Keratinocyte (primary cell): ENCODE measurements at regions not wholly inside any gene's neighbourhood (a gene's known extent, or its start where the extent isn't known, plus 50 kb on each side); places are given as distances from the start of the nearest gene placed in this dataset.

Experiments used
- DNase-seq: peaks from one replicate; pipeline ENCODE4 v3.0.0-alpha.2; 2011; ENCODE audit warnings: low read depth, missing footprints, low spot score
- FAIRE-seq: peaks from 2 replicates; lab custom pipeline; 2011; peaks lifted over from hg19 to GRCh38; lab: Jason Lieb, UNC
- H2AFZ ChIP-seq: 2 replicates; pipeline ENCODE4 v1.6.0; 2012; ENCODE audit warnings: low read length, control low read depth, inconsistent platforms; ENCODE audit not compliant: control insufficient read depth
- H3K27ac ChIP-seq: 2 replicates; pipeline ENCODE4 v1.5.1; 2011; ENCODE audit warnings: low read length; ENCODE audit not compliant: control insufficient read depth, insufficient read depth
- H3K27me3 ChIP-seq: 3 replicates; pipeline ENCODE4 v1.6.0; 2011; ENCODE audit warnings: low read length; ENCODE audit not compliant: control insufficient read depth, insufficient read depth; ENCODE audit errors: extremely low read depth
- H3K36me3 ChIP-seq, 2 experiments: 2 replicates in 1 of 2; 3 replicates in 1 of 2; pipeline ENCODE4 v1.5.1; 2011; ENCODE audit warnings: low read length in 2 of 2, mild to moderate bottlenecking in 1 of 2; ENCODE audit not compliant: control insufficient read depth in 2 of 2, insufficient read depth in 2 of 2; ENCODE audit errors: extremely low read depth in 1 of 2
- H3K4me1 ChIP-seq: 3 replicates; pipeline ENCODE4 v1.5.1; 2011; ENCODE audit warnings: low read length; ENCODE audit not compliant: control insufficient read depth, insufficient read depth; ENCODE audit errors: extremely low read depth
- H3K4me2 ChIP-seq: 3 replicates; pipeline ENCODE4 v1.6.0; 2011; ENCODE audit warnings: low read depth, low read length; ENCODE audit not compliant: control insufficient read depth, insufficient read depth; ENCODE audit errors: extremely low read depth
- H3K4me3 ChIP-seq, 3 experiments: fragments of 200-600 bp in 1 of 3; sonication (generic) in 1 of 3; 2 replicates in 2 of 3; 3 replicates in 1 of 3; pipeline ENCODE4 v1.5.1; 2011 to 2016; ENCODE audit warnings: low read length in 3 of 3, mild to moderate bottlenecking in 3 of 3, control low read depth in 2 of 3, inconsistent platforms in 1 of 3, low read depth in 1 of 3, mixed read lengths in 1 of 3, mixed run types in 1 of 3, moderate library complexity in 1 of 3; ENCODE audit not compliant: control insufficient read depth in 2 of 3, insufficient read depth in 2 of 3; ENCODE audit errors: extremely low read depth in 1 of 3
- H3K79me2 ChIP-seq: 2 replicates; pipeline ENCODE4 v1.6.0; 2012; ENCODE audit warnings: low read length; ENCODE audit not compliant: control insufficient read depth, insufficient read depth
- H3K9ac ChIP-seq: 3 replicates; pipeline ENCODE4 v1.6.0; 2011; ENCODE audit warnings: low read length; ENCODE audit not compliant: control insufficient read depth, insufficient read depth; ENCODE audit errors: extremely low read depth
- H3K9me1 ChIP-seq: 3 replicates; pipeline ENCODE4 v1.6.0; 2011; ENCODE audit warnings: low read length; ENCODE audit not compliant: control insufficient read depth, insufficient read depth; ENCODE audit errors: extremely low read depth
- H3K9me3 ChIP-seq: 2 replicates; pipeline ENCODE4 v1.5.1; 2012; ENCODE audit warnings: low read depth, low read length; ENCODE audit not compliant: control insufficient read depth
- H4K20me1 ChIP-seq: 3 replicates; pipeline ENCODE4 v1.6.0; 2011; ENCODE audit warnings: low read length; ENCODE audit not compliant: control insufficient read depth, insufficient read depth; ENCODE audit errors: extremely low read depth
- EZH2 ChIP-seq: IDR thresholded peaks from one replicate; pipeline ENCODE4 v1.6.1; 2012; ENCODE audit warnings: inconsistent platforms, mild to moderate bottlenecking, low read length, moderate library complexity
- dilution Hi-C: fragments of 300-500 bp; cut with MboI; formaldehyde crosslinking; loops from one replicate; pipeline ENCODE4 v1.7.0; 2020; ENCODE audit warnings: low sequenced_read_pairs; ENCODE audit not compliant: extremely low pct_ligation_motif_present
- TF ChIP-seq, protein P1 (sequence below), 3 experiments: IDR thresholded peaks in 1 of 3; conservative IDR thresholded peaks in 1 of 3; optimal IDR thresholded peaks in 1 of 3; 2 replicates in 2 of 3; 3 replicates in 1 of 3; pipeline versions ENCODE3 to v1.5.1; 2011; ENCODE audit warnings: low read length in 3 of 3, mild to moderate bottlenecking in 3 of 3, moderate library complexity in 2 of 3, control low read depth in 1 of 3, inconsistent platforms in 1 of 3; ENCODE audit not compliant: insufficient read depth in 2 of 3; ENCODE audit errors: extremely low read depth in 1 of 3

DNA sequence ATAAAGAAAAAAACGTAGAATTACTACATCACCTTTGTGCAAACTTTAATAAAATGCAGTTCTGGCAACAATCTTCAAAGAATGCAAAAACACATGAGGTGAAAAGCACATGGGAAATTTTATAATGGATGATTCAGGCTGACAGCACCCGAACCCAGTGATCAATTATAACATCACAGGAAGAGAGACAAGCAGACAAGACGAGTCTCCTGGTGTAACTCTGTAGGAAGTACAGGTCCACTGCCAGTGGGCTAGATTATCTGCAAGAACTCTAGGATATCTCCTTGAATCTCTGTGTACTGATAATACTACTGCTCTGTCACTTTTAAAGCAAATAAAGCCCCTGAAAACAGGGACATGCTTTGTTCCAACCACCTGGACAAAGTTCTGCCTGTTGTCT is 58.9 kb upstream of the NXF3 start:
- H2AFZ ChIP-seq: no peak overlapping the region
- DNase-seq: peak; percentile 28
- H3K9me1 ChIP-seq: no peaks in the 10 kb centered on the region
- dilution Hi-C loops: no loop called here
- no peak overlapping the region for H3K9ac ChIP-seq
- H4K20me1 ChIP-seq: no peaks in the 10 kb centered on the region
- TF ChIP-seq, protein P1, sequence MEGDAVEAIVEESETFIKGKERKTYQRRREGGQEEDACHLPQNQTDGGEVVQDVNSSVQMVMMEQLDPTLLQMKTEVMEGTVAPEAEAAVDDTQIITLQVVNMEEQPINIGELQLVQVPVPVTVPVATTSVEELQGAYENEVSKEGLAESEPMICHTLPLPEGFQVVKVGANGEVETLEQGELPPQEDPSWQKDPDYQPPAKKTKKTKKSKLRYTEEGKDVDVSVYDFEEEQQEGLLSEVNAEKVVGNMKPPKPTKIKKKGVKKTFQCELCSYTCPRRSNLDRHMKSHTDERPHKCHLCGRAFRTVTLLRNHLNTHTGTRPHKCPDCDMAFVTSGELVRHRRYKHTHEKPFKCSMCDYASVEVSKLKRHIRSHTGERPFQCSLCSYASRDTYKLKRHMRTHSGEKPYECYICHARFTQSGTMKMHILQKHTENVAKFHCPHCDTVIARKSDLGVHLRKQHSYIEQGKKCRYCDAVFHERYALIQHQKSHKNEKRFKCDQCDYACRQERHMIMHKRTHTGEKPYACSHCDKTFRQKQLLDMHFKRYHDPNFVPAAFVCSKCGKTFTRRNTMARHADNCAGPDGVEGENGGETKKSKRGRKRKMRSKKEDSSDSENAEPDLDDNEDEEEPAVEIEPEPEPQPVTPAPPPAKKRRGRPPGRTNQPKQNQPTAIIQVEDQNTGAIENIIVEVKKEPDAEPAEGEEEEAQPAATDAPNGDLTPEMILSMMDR (optimal IDR thresholded peaks at IDR 0.05 in 1 of 3, IDR thresholded peaks at IDR 0.05 in 1 of 3, conservative IDR thresholded peaks at IDR 0.05 in 1 of 3; ENCODE audit: extremely low read depth in 1 of 3, insufficient read depth in 2 of 3, low read length in 3 of 3): no peak
- TF ChIP-seq EZH2: no peak
- H3K79me2 ChIP-seq: no peaks in the 10 kb centered on the region
- H3K4me2 ChIP-seq: peak overlapping the region; percentile 49
- H3K27ac ChIP-seq: peak overlapping the region; percentile 56
- H3K4me3 ChIP-seq: no peak overlapping the region
- peaks cover 10% of the 10 kb centered on the region for H3K4me1 ChIP-seq
- no peaks in the 10 kb centered on the region for H3K36me3 ChIP-seq
- H3K27me3 ChIP-seq: no peaks in the 10 kb centered on the region
- no peaks in the 10 kb centered on the region for H3K9me3 ChIP-seq
- FAIRE-seq: no peak

DNA sequence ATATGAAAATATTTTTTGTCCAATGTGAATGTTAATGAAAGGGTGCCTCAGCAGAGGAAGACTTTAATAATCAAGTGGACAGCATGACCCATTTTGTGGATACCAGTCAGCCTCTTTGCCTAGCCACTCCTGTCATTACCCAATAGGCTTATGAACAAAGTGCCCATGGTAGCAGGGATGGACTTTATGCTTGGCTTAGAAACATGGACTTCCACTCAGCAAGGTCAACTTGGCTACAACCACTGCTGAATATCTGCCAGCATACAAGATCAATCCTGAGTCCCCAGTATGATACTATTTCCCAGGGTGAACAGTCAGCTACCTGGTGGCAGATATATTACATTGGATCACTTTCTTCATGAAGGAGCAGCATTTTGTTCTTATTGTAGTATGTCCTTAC is 56.7 kb upstream of the NXF3 start:
- dilution Hi-C loops: no loop called here
- no peaks in the 10 kb centered on the region for H3K9me3 ChIP-seq
- DNase-seq (no peak), FAIRE-seq (no peak)
- no peaks in the 10 kb centered on the region for H3K27me3 ChIP-seq
- TF ChIP-seq EZH2: no peak
- TF ChIP-seq, protein P1 (optimal IDR thresholded peaks at IDR 0.05 in 1 of 3, IDR thresholded peaks at IDR 0.05 in 1 of 3, conservative IDR thresholded peaks at IDR 0.05 in 1 of 3; ENCODE audit: extremely low read depth in 1 of 3, insufficient read depth in 2 of 3, low read length in 3 of 3): no peak
- no peak overlapping the region for H2AFZ ChIP-seq
- no peak overlapping the region for H3K4me3 ChIP-seq
- no peaks in the 10 kb centered on the region for H3K9me1 ChIP-seq
- peaks cover 10% of the 10 kb centered on the region for H3K4me1 ChIP-seq
- no peaks in the 10 kb centered on the region for H3K79me2 ChIP-seq
- no peak overlapping the region for H3K9ac ChIP-seq
- H3K36me3 ChIP-seq: no peaks in the 10 kb centered on the region
- no peak overlapping the region for H3K4me2 ChIP-seq
- no peak overlapping the region for H3K27ac ChIP-seq
- H4K20me1 ChIP-seq: no peaks in the 10 kb centered on the region
